ENCODE measurements at regions not wholly inside any gene's neighbourhood (a gene's known extent, or its start where the extent isn't known, plus 50 kb on each side); places are given as distances from the start of the nearest gene placed in this dataset.

- TF ChIP-seq GATA2 (IDR thresholded peaks at IDR 0.05; ENCODE audit: low read depth, low read length): no peak
- TF ChIP-seq GATA3 (IDR thresholded peaks at IDR 0.05; ENCODE audit: low read depth, low read length): no peak
These were observed 71.4 kb upstream of the APOBEC4 start for GRCh38 chr1:183724350-183725042.
